ENCODE measurements at regions not wholly inside any gene's neighbourhood (a gene's known extent, or its start where the extent isn't known, plus 50 kb on each side); places are given as distances from the start of the nearest gene placed in this dataset.
"Not testable (repeated sequence)": the region's sequence is repeated elsewhere in the genome, so short reads cannot be mapped to it uniquely, and the experiment has no call there.

GRCh38 chr13:38452656-38453055, 103.0 kb downstream of the UFM1 start:
- no peak overlapping the region for H3K27ac ChIP-seq (ENCODE audit: low read length)
- no peaks in the 10 kb centered on the region for H3K27me3 ChIP-seq (ENCODE audit: control insufficient read depth, insufficient read depth, low read length)
- H3K4me3 ChIP-seq (ENCODE audit: low read length) = no peak overlapping the region
- H3K4me1 ChIP-seq (ENCODE audit: control insufficient read depth, insufficient read depth, low read length) = no peaks in the 10 kb centered on the region
- DNase-seq = no peak
- no peaks in the 10 kb centered on the region for H3K9me3 ChIP-seq (replicated peaks; ENCODE audit: control insufficient read depth, low read depth, low read length)
- H3K36me3 ChIP-seq (ENCODE audit: control insufficient read depth, insufficient read depth, low read length) = no peaks in the 10 kb centered on the region
- 94% methylated on average over 3 of the region's 3 CpGs for WGBS (ENCODE audit: insufficient coverage)

DNA sequence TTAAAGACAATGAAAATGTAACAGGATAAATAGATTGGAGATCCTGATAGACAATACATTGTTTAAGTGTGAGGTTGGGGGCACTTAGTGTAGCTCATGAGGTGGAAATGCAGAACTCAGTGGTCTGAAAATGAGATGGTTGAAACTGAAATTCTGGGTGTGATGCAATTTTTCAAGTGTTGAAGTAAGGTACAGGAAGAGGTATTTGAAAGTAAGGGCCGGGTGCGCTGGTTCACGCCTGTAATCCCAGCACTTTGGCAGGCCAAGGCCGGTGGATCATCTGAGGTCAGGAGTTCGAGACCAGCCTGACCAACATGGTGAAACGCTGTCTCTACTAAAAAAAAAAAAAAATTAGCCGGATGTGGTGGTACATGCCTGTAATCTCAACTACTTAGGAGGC, 113.0 kb downstream of the UFM1 start:
- no peak overlapping the region for H3K27ac ChIP-seq (ENCODE audit: low read length)
- no peaks in the 10 kb centered on the region for H3K4me1 ChIP-seq (ENCODE audit: control insufficient read depth, insufficient read depth, low read length)
- WGBS (ENCODE audit: insufficient coverage) = 96% methylated on average over 4 of the region's 7 CpGs
- no peak for DNase-seq
- no peaks in the 10 kb centered on the region for H3K27me3 ChIP-seq (ENCODE audit: control insufficient read depth, insufficient read depth, low read length)
- no peaks in the 10 kb centered on the region for H3K36me3 ChIP-seq (ENCODE audit: control insufficient read depth, insufficient read depth, low read length)
- H3K4me3 ChIP-seq (ENCODE audit: low read length) = no peak overlapping the region
- H3K9me3 ChIP-seq (replicated peaks; ENCODE audit: control insufficient read depth, low read depth, low read length) = no peaks in the 10 kb centered on the region

GRCh38 chr13:38463048-38463447, 113.4 kb downstream of the UFM1 start:
- H3K36me3 ChIP-seq (ENCODE audit: control insufficient read depth, insufficient read depth, low read length) = no peaks in the 10 kb centered on the region
- H3K9me3 ChIP-seq (replicated peaks; ENCODE audit: control insufficient read depth, low read depth, low read length) = no peaks in the 10 kb centered on the region
- no peak for DNase-seq
- H3K4me1 ChIP-seq (ENCODE audit: control insufficient read depth, insufficient read depth, low read length) = no peaks in the 10 kb centered on the region
- H3K4me3 ChIP-seq (ENCODE audit: low read length) = no peak overlapping the region
- WGBS (ENCODE audit: insufficient coverage) = no CpG with 5 or more reads among the region's 3 CpGs
- no peaks in the 10 kb centered on the region for H3K27me3 ChIP-seq (ENCODE audit: control insufficient read depth, insufficient read depth, low read length)
- no peak overlapping the region for H3K27ac ChIP-seq (ENCODE audit: low read length)

GRCh38 chr13:38472411-38472810, 122.8 kb downstream of the UFM1 start:
- DNase-seq; H3K36me3 ChIP-seq (ENCODE audit: control insufficient read depth, insufficient read depth, low read length); H3K9me3 ChIP-seq (replicated peaks; ENCODE audit: control insufficient read depth, low read depth, low read length); H3K27me3 ChIP-seq (ENCODE audit: control insufficient read depth, insufficient read depth, low read length); H3K27ac ChIP-seq (ENCODE audit: low read length); H3K4me3 ChIP-seq (ENCODE audit: low read length); H3K4me1 ChIP-seq (ENCODE audit: control insufficient read depth, insufficient read depth, low read length): not testable (repeated sequence)
- WGBS (ENCODE audit: insufficient coverage) = 88% methylated on average over 22 of the region's 34 CpGs

DNA sequence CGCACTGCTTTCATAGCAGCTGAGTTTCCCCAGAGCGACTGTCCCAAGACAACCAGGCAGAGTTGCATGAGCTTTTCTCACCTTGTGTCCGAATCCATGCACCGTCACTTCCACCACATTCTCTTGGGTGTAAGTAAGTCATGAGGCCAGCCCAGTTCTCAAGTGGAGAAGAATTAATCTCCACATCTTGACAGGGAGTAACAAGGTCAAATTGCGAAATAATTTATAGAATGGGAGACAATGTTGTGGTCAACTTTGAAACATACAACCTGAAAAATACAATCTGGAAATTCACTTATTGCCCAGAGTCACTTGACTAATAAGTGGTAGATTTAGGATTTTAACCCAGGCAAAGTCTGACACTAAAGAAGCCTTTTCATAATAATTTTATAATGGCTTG, 123.7 kb downstream of the UFM1 start:
- DNase-seq = no peak
- Histone ChIP-seq H3K9me3 (replicated peaks; ENCODE audit: control insufficient read depth, low read depth, low read length) (no peaks in the 10 kb centered on the region), H3K27ac (ENCODE audit: low read length) (no peak overlapping the region), H3K36me3 (ENCODE audit: control insufficient read depth, insufficient read depth, low read length) (no peaks in the 10 kb centered on the region), H3K4me1 (ENCODE audit: control insufficient read depth, insufficient read depth, low read length) (no peaks in the 10 kb centered on the region), H3K27me3 (ENCODE audit: control insufficient read depth, insufficient read depth, low read length) (no peaks in the 10 kb centered on the region), H3K4me3 (ENCODE audit: low read length) (no peak overlapping the region)
- WGBS (ENCODE audit: insufficient coverage) = 82% methylated on average over 2 of the region's 5 CpGs

DNA sequence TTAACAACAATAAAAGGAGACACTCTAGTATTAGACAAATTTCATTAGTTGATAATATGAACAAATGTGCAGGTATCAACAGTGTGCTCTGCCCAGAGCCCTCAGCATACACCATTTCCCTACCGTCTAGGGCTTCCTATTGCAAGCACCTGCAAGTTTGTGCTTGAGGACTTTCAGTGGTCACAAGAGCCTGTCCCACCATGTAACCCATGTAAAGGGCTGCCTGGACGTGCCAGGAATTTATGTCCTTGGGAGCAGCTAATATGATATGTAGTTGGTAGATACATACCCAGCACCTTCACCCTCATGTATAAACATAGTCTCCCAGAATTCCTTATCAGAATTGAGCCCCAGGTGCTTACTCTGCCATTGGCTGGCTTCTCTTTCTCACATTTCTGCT, 128.0 kb downstream of the UFM1 start:
- no peaks in the 10 kb centered on the region for H3K9me3 ChIP-seq (replicated peaks; ENCODE audit: control insufficient read depth, low read depth, low read length)
- H3K27me3 ChIP-seq (ENCODE audit: control insufficient read depth, insufficient read depth, low read length) = no peaks in the 10 kb centered on the region
- DNase-seq = no peak
- no peaks in the 10 kb centered on the region for H3K4me1 ChIP-seq (ENCODE audit: control insufficient read depth, insufficient read depth, low read length)
- no CpG with 5 or more reads among the region's 2 CpGs for whole genome bisulfite sequencing (ENCODE audit: insufficient coverage)
- H3K4me3 ChIP-seq (ENCODE audit: low read length) = no peak overlapping the region
- H3K27ac ChIP-seq (ENCODE audit: low read length) = no peak overlapping the region
- H3K36me3 ChIP-seq (ENCODE audit: control insufficient read depth, insufficient read depth, low read length) = no peaks in the 10 kb centered on the region

GRCh38 chr13:38483623-38484022, 134.0 kb downstream of the UFM1 start:
- WGBS (ENCODE audit: insufficient coverage) = no CpG with 5 or more reads among the region's 1 CpG
- no peak overlapping the region for H3K27ac ChIP-seq (ENCODE audit: low read length)
- no peak for DNase-seq
- no peaks in the 10 kb centered on the region for H3K9me3 ChIP-seq (replicated peaks; ENCODE audit: control insufficient read depth, low read depth, low read length)
- H3K27me3 ChIP-seq (ENCODE audit: control insufficient read depth, insufficient read depth, low read length) = no peaks in the 10 kb centered on the region
- no peak overlapping the region for H3K4me3 ChIP-seq (ENCODE audit: low read length)
- no peaks in the 10 kb centered on the region for H3K36me3 ChIP-seq (ENCODE audit: control insufficient read depth, insufficient read depth, low read length)
- no peaks in the 10 kb centered on the region for H3K4me1 ChIP-seq (ENCODE audit: control insufficient read depth, insufficient read depth, low read length)

DNA sequence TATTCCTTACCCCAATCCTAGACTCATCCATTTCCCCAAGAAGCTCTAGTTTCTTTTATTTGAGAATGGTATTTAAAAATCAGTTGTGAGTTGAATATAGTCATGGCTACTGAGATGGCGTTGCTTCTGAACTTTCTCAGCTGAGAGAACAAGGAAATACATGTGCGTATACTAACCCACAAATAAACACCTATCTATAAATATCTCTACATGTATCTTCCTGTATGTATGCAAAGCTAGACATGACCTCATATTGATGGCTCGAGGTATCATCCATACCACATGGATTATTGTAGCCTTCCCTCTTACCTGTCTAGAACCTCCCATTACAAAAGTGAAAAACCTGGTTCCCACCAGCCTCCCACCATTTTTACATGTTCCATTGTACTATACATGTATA, 141.0 kb downstream of the UFM1 start:
- no CpG with 5 or more reads among the region's 3 CpGs for WGBS (ENCODE audit: insufficient coverage)
- H3K27me3 ChIP-seq (ENCODE audit: control insufficient read depth, insufficient read depth, low read length) = no peaks in the 10 kb centered on the region

DNA sequence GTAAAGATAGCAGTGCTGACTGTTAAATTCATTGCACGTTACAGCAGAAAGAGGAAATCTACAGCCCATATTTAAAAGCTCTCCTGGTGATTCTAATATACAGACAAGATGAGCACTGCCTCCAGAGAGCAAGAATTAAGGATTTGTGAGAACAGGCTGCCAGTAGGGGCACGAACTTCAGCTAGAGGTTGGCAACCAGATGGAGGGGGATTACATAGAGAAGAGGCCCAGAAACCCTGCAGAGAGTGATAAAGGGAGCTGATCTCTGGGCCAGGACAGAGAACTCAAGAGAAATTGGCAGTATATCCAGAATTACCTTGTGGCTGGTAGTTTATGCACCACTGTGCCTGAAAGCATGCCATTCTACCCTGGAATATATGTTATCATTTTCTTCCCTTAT, 144.8 kb downstream of the UFM1 start:
- Histone ChIP-seq H3K27ac (ENCODE audit: low read length) (no peak overlapping the region), H3K36me3 (ENCODE audit: control insufficient read depth, insufficient read depth, low read length) (no peaks in the 10 kb centered on the region), H3K4me3 (ENCODE audit: low read length) (no peak overlapping the region), H3K27me3 (ENCODE audit: control insufficient read depth, insufficient read depth, low read length) (no peaks in the 10 kb centered on the region), H3K9me3 (replicated peaks; ENCODE audit: control insufficient read depth, low read depth, low read length) (no peaks in the 10 kb centered on the region), H3K4me1 (ENCODE audit: control insufficient read depth, insufficient read depth, low read length) (no peaks in the 10 kb centered on the region)
- 7% methylated on average over 1 of the region's 2 CpGs for WGBS (ENCODE audit: insufficient coverage)
- DNase-seq = no peak

More for the DNA sequence above, 141.0 kb downstream of the UFM1 start:
- H3K9me3 ChIP-seq (replicated peaks; ENCODE audit: control insufficient read depth, low read depth, low read length) = no peaks in the 10 kb centered on the region
- no peak for DNase-seq
- H3K27ac ChIP-seq (ENCODE audit: low read length) = no peak overlapping the region
- no peaks in the 10 kb centered on the region for H3K36me3 ChIP-seq (ENCODE audit: control insufficient read depth, insufficient read depth, low read length)
- no peak overlapping the region for H3K4me3 ChIP-seq (ENCODE audit: low read length)
- no peaks in the 10 kb centered on the region for H3K4me1 ChIP-seq (ENCODE audit: control insufficient read depth, insufficient read depth, low read length)

DNA sequence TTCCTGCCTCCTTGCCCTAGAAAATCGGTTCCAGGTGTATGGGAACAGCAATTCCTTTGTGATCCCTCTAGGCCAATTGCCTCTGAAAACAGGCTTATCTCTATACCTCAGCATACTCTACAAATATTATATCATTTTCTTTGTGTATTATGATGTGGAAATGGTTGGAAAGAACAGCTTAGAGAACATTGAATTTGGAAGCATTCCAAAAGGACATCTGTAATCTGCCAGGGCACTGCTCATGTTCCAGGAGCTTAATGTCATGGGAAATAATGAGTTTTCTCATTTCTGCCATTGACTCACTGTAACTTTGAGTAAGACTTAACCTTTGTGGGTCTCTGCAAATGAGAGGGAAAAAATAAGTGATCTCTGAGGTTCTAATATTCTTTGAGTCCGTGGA, 147.3 kb downstream of the UFM1 start:
- Histone ChIP-seq H3K27ac (ENCODE audit: low read length) (no peak overlapping the region), H3K36me3 (ENCODE audit: control insufficient read depth, insufficient read depth, low read length) (no peaks in the 10 kb centered on the region), H3K4me3 (ENCODE audit: low read length) (no peak overlapping the region), H3K4me1 (ENCODE audit: control insufficient read depth, insufficient read depth, low read length) (no peaks in the 10 kb centered on the region), H3K9me3 (replicated peaks; ENCODE audit: control insufficient read depth, low read depth, low read length) (no peaks in the 10 kb centered on the region), H3K27me3 (ENCODE audit: control insufficient read depth, insufficient read depth, low read length) (no peaks in the 10 kb centered on the region)
- DNase-seq = peak; percentile 26
- WGBS (ENCODE audit: insufficient coverage) = 71% methylated on average over 1 of the region's 2 CpGs

DNA sequence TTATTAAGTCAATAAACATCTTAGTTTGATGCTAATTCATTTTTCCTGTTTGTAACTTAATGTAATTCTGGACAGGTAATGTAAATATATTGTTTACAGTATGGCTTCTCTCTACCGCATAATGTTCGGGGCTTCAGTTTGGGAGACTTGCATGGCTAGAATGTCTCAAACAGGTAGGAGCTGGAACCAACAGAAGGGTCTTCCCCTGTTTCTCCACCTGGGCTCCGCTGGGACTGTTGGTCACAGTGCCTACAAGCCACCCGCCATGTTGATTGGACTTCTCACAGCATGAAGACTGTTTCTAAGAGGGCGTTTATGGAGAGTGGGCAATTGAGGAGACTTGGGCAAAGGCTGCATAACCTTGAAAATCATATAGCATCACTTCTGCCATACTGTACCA, 148.6 kb downstream of the UFM1 start:
- no peak overlapping the region for H3K27ac ChIP-seq (ENCODE audit: low read length)

More for the DNA sequence above, 148.6 kb downstream of the UFM1 start:
- DNase-seq = no peak
- Histone ChIP-seq H3K9me3 (replicated peaks; ENCODE audit: control insufficient read depth, low read depth, low read length) (no peaks in the 10 kb centered on the region), H3K27me3 (ENCODE audit: control insufficient read depth, insufficient read depth, low read length) (no peaks in the 10 kb centered on the region), H3K4me1 (ENCODE audit: control insufficient read depth, insufficient read depth, low read length) (no peaks in the 10 kb centered on the region), H3K36me3 (ENCODE audit: control insufficient read depth, insufficient read depth, low read length) (no peaks in the 10 kb centered on the region), H3K4me3 (ENCODE audit: low read length) (no peak overlapping the region)
- WGBS (ENCODE audit: insufficient coverage) = 100% methylated on average over 2 of the region's 5 CpGs

Measured in muscle of leg (tissue), 3 donors.